ENCODE measurements at regions not wholly inside any gene's neighbourhood (a gene's known extent, or its start where the extent isn't known, plus 50 kb on each side); places are given as distances from the start of the nearest gene placed in this dataset.
"Not testable (repeated sequence)": the region's sequence is repeated elsewhere in the genome, so short reads cannot be mapped to it uniquely, and the experiment has no call there.

DNA sequence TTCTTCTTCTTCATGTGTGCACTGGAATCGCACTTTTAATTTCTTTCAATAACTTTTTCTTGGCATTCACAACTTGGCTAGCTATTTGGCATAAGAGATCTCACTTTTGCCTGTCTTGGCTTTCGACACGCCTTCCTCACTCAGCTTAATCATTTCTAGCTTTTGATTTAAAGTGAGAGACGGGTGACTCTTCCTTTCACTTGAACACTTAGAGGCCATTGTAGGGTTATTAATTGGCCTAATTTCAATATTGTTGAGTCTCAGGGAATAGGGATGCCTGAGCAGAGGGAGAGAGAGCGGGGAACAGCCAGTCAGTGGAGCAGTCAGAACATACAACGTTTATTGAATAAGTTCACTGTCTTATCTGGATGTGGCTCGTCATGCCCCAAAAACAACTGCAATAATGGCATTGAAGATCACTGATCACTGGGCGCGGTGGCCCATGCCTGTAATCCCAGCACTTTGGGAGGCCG is 200.3 kb downstream of the SEC14L1 start:
- peak in 1 of 14 experiments; percentile 4 for DNase-seq
- intact Hi-C loops (cut with DNase I, micrococcal nuclease): loop anchor here in 1 of 2 experiments (5.0 kb wide), 1 partner anchor 51 kb away; no protein-coding TSS in a partner anchor
- Histone ChIP-seq H3K4me3 (ENCODE audit: low read length) (no peak overlapping the region), H3K4me1 (ENCODE audit: insufficient read depth, low read length) (peaks cover 73% of the 10 kb centered on the region), H3K27me3 (ENCODE audit: control insufficient read depth in 1 of 2, insufficient read depth in 2 of 2, low read length in 2 of 2) (no peaks in the 10 kb centered on the region), H3K27ac (ENCODE audit: low read depth in 1 of 2, low read length in 2 of 2) (peak overlapping the region in 1 of 2 donors; percentile 37), H3K9me3 (ENCODE audit: control insufficient read depth in 1 of 2, insufficient read depth in 1 of 2, low read length in 2 of 2) (no peaks in the 10 kb centered on the region), H3K36me3 (ENCODE audit: insufficient read depth, low read length) (no peaks in the 10 kb centered on the region)
- Mint-ChIP-seq H3K27me3 (no peaks in the 10 kb centered on the region), H3K36me3 (ENCODE audit: low read depth) (no peaks in the 10 kb centered on the region), H3K27ac (peak overlapping the region; percentile 79), H3K4me1 (ENCODE audit: low read depth) (peaks cover 61% of the 10 kb centered on the region), H3K4me3 (peak overlapping the region; percentile 49), H3K9me3 (peaks cover 5% of the 10 kb centered on the region)
- ATAC-seq (ENCODE audit: poor library complexity): no peak
- ChIA-PET CTCF (interaction anchor here (1.1 to 2.2 kb wide), 3 partner anchors 10 to 59 kb away, joined by 5 to 7 read pairs (median 6); no protein-coding TSS in a partner anchor), POLR2A (interaction anchor here (0.6 to 5.5 kb wide), 10 partner anchors 9 to 662 kb away, joined by 3 to 29 read pairs (median 4); no protein-coding TSS in a partner anchor)
- no peak for TF ChIP-seq CTCF (IDR thresholded peaks at IDR 0.05)

DNA sequence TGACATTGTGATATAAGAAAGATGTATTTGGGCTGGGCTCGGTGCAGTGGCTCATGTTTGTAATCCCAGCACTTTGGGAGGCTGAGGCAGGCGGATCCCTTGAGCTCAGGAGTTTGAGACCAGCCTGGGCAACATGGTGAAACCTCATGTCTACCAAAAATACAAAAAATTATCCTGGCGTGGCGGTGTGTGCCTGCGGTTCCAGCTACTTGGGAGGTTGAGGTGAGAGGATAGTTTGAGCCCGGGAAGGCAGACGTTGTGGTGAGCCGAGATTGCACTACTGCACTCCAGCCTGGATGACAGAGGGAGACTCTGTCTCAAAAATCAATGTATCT is 201.9 kb downstream of the SEC14L1 start:
- Histone ChIP-seq H3K4me3 (ENCODE audit: low read length) (peak overlapping the region; percentile 43), H3K27ac (ENCODE audit: low read depth in 1 of 2, low read length in 2 of 2) (peak overlapping the region; percentile 47 to 64), H3K4me1 (ENCODE audit: insufficient read depth, low read length) (peaks cover 75% of the 10 kb centered on the region)
- H3K27ac Mint-ChIP-seq: peak overlapping the region; percentile 78
- not testable (repeated sequence) for H3K27me3 ChIP-seq (ENCODE audit: control insufficient read depth in 1 of 2, insufficient read depth in 2 of 2, low read length in 2 of 2); H3K27me3 Mint-ChIP-seq; ATAC-seq (ENCODE audit: poor library complexity); H3K9me3 Mint-ChIP-seq; H3K9me3 ChIP-seq (ENCODE audit: control insufficient read depth in 1 of 2, insufficient read depth in 1 of 2, low read length in 2 of 2); H3K36me3 Mint-ChIP-seq (ENCODE audit: low read depth); H3K36me3 ChIP-seq (ENCODE audit: insufficient read depth, low read length)
- intact Hi-C loops (cut with DNase I, micrococcal nuclease): loop anchor here in 1 of 2 experiments (5.0 kb wide), 1 partner anchor 50 kb away; no protein-coding TSS in a partner anchor
- H3K4me3 Mint-ChIP-seq: peak overlapping the region; percentile 72
- POLR2A ChIA-PET: interaction anchor here (0.7 to 0.9 kb wide), 4 partner anchors 11 to 127 kb away, joined by 3 to 4 read pairs (median 4); no protein-coding TSS in a partner anchor
- peak in 2 of 14 experiments; percentile 18 to 37 for DNase-seq
- peaks cover 56% of the 10 kb centered on the region for H3K4me1 Mint-ChIP-seq (ENCODE audit: low read depth)
- CTCF ChIA-PET: interaction anchor here (0.5 to 2.0 kb wide), 2 partner anchors 58 to 89 kb away, joined by 3 to 6 read pairs; no protein-coding TSS in a partner anchor

DNA sequence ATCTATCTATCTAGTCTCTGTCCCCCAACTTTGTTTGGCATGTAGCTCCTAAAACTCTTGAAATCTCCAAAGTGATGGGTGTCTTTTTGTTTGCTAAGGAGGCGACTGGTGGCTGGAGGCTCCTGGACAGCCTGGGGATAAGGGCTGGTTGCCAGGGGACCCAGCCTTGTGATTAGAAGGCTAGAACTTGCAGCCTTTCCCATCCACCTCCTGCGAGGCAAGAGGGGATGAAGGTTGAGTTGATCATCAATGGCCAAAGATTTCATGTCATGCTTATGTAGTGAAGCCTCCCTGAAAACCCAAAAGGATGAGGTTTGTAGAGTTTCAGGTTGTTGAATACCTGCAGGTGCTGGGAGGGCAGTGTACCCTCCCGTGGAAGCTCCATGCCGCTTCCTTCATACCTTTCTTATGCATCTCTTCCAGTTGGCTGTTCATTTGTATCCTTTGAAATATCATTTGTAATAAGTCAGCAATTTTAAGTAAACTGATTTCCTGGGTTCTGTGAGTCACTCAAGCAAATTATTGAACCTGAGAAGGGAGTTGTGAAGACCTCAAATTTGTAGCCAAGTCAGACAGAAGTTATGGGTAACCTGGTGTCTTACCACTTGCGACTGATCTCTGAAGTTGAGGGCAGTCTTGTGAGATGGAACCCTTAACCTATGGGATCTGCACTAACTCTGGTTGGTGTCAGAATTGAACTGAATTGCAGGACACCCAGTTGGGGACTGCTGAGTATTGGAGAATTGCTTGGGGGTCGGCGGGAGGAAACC is 202.4 kb downstream of the SEC14L1 start:
- CTCF ChIA-PET: interaction anchor here (0.5 to 2.0 kb wide), 2 partner anchors 57 to 88 kb away, joined by 3 to 6 read pairs; no protein-coding TSS in a partner anchor
- peak overlapping the region; percentile 78 for H3K27ac Mint-ChIP-seq

More for the DNA sequence above, 202.4 kb downstream of the SEC14L1 start:
- no peaks in the 10 kb centered on the region for H3K36me3 Mint-ChIP-seq (ENCODE audit: low read depth)
- no peaks in the 10 kb centered on the region for H3K36me3 ChIP-seq (ENCODE audit: insufficient read depth, low read length)
- H3K9me3 Mint-ChIP-seq: no peaks in the 10 kb centered on the region
- no peaks in the 10 kb centered on the region for H3K27me3 Mint-ChIP-seq
- no peak for TF ChIP-seq CTCF (IDR thresholded peaks at IDR 0.05)
- no peaks in the 10 kb centered on the region for H3K9me3 ChIP-seq (ENCODE audit: control insufficient read depth in 1 of 2, insufficient read depth in 1 of 2, low read length in 2 of 2)
- H3K4me3 ChIP-seq (ENCODE audit: low read length): no peak overlapping the region
- DNase-seq (peak in 2 of 14 experiments; percentile 22 to 35), ATAC-seq (ENCODE audit: poor library complexity) (no peak)
- H3K4me1 Mint-ChIP-seq (ENCODE audit: low read depth): peaks cover 53% of the 10 kb centered on the region
- intact Hi-C loops (cut with DNase I, micrococcal nuclease): loop anchor here in 1 of 2 experiments (5.0 kb wide), 1 partner anchor 49 kb away; no protein-coding TSS in a partner anchor
- H3K27me3 ChIP-seq (ENCODE audit: control insufficient read depth in 1 of 2, insufficient read depth in 2 of 2, low read length in 2 of 2): no peaks in the 10 kb centered on the region
- POLR2A ChIA-PET: interaction anchor here (0.7 to 0.9 kb wide), 3 partner anchors 11 to 128 kb away, joined by 3 to 4 read pairs (median 3); no protein-coding TSS in a partner anchor
- peaks cover 69% of the 10 kb centered on the region for H3K4me1 ChIP-seq (ENCODE audit: insufficient read depth, low read length)
- peak overlapping the region; percentile 23 for H3K4me3 Mint-ChIP-seq
- H3K27ac ChIP-seq (ENCODE audit: low read depth in 1 of 2, low read length in 2 of 2): peak overlapping the region; percentile 47 to 64
